ENCODE measurements at regions not wholly inside any gene's neighbourhood (a gene's known extent, or its start where the extent isn't known, plus 50 kb on each side); places are given as distances from the start of the nearest gene placed in this dataset.

DNA sequence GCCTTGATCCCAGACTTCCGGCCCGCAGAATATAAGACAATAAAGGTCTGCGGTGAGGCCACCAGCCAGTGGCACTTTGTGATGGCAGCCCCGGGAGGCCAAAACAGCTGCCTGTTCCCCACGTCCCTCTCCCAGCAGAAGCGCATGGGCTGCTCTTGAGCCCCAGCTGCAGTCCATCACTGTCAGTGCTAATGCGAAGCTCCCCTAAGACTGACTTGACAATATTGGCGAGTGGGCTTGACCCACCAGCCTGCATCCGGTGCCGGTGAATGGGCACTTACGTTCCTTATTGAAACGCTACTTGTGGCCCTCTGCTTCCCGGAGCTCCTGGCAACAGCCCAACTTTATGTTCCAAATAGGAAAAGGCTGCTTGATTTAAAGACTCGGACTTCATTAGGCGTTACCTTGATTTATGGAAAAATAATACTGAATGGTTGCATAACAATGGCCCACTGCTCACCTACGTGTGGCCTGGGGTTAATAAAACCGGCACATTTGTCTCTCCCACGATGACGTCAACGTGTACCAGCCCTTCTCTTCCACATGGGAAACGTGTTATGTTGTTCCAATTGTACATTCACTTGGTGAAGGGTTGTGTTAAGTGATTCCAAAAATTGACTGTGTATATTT is 93.4 kb upstream of the SEPTIN5 start:
- CTCF ChIA-PET = no interaction called here
- peaks cover 16% of the 10 kb centered on the region for H3K4me1 Mint-ChIP-seq
- no peak overlapping the region for H3K4me3 Mint-ChIP-seq
- POLR2A ChIA-PET = no interaction called here
- no peaks in the 10 kb centered on the region for H3K36me3 Mint-ChIP-seq (ENCODE audit: low read depth)
- no peak overlapping the region for H3K27ac Mint-ChIP-seq
- no peaks in the 10 kb centered on the region for H3K9me3 Mint-ChIP-seq
- H3K27me3 Mint-ChIP-seq = no peaks in the 10 kb centered on the region
- no peak for DNase-seq

- no peaks in the 10 kb centered on the region for H3K36me3 Mint-ChIP-seq (ENCODE audit: low read depth)
- H3K9me3 Mint-ChIP-seq = no peaks in the 10 kb centered on the region
- POLR2A ChIA-PET = no interaction called here
- H3K27ac Mint-ChIP-seq = no peak overlapping the region
- no peaks in the 10 kb centered on the region for H3K27me3 Mint-ChIP-seq
- H3K4me1 Mint-ChIP-seq = peaks cover 16% of the 10 kb centered on the region
- CTCF ChIA-PET = no interaction called here
- no peak overlapping the region for H3K4me3 Mint-ChIP-seq
- DNase-seq = no peak
Measured at GRCh38 chr22:19621373-19622060, 92.8 kb upstream of the SEPTIN5 start.

- H3K36me3 Mint-ChIP-seq (ENCODE audit: low read depth) = no peaks in the 10 kb centered on the region
- CTCF ChIA-PET = no interaction called here
- POLR2A ChIA-PET = no interaction called here
- H3K9me3 Mint-ChIP-seq = no peaks in the 10 kb centered on the region
- H3K27me3 Mint-ChIP-seq = no peaks in the 10 kb centered on the region
- H3K4me1 Mint-ChIP-seq = peaks cover 16% of the 10 kb centered on the region
- no peak overlapping the region for H3K4me3 Mint-ChIP-seq
- no peak for DNase-seq
- H3K27ac Mint-ChIP-seq = no peak overlapping the region
Measured at GRCh38 chr22:19622061-19622441, 92.3 kb upstream of the SEPTIN5 start.

DNA sequence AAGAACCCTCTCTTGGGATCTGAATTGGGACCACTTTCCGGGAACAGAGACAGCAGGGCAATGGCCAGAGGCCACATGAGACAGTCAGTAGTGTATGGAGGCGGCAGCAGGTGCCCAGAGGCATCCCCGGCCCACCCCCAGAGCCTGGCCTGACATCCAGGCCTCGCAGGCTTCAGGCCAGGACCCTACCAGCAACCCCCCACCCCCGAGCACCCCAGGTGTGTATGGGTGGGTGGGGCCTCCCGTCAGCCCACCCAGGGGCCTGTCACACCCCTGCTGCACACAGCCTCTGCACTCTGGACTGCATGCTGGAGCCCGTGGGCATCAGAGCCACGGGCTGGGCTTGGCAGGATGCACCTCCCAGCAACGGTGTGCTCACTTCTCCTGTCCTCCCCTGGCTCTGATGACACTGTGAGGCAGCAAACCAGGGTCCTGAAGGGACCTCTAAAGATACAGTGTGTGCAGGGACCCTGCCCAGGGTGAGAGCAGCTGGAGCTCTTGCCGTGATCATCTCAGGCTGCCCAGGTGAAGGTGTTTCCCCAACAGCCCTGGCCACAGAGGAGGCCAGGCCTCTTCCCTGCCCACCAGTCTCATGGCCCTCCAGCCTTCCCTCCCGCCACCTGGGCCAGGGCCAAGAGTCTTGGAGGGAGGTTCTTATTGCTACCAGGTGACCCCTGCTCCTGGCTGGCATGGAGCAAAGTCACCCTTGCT is 88.8 kb upstream of the SEPTIN5 start:
- no peaks in the 10 kb centered on the region for H3K9me3 Mint-ChIP-seq
- DNase-seq = no peak
- peaks cover 4% of the 10 kb centered on the region for H3K4me1 Mint-ChIP-seq
- H3K27me3 Mint-ChIP-seq = peaks cover 3% of the 10 kb centered on the region
- CTCF ChIA-PET = no interaction called here
- H3K27ac Mint-ChIP-seq = peak overlapping the region; percentile 20
- no peak overlapping the region for H3K4me3 Mint-ChIP-seq
- POLR2A ChIA-PET = no interaction called here
- no peaks in the 10 kb centered on the region for H3K36me3 Mint-ChIP-seq (ENCODE audit: low read depth)

DNA sequence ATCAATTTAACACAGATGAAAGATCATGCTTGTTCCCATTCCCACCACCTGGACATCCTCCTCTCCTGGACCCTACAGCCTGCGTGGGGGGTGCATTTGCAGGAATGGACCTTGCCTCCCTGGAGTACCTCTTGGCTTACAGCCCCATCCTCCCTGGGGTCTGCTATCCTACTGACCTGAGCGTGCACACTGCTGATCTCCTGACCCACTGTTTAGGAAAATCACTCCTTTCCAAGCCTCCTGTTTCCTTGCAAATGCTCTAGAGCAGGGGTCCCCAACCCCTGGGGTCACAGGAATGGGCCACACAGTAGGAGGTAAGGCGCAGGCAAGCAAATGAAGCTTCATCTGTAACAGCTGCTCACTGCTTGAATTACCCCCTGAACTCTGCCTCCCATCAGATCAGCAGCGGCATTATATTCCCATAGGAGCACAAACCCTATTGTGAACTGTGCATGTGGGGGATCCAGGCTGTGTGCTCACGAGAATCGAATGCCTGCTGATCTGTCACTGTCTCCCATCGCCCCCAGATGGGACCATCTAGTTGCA is 88.2 kb upstream of the SEPTIN5 start:
- DNase-seq = no peak
- Mint-ChIP-seq H3K4me1 (peaks cover 4% of the 10 kb centered on the region), H3K36me3 (ENCODE audit: low read depth) (no peaks in the 10 kb centered on the region), H3K4me3 (no peak overlapping the region), H3K9me3 (no peaks in the 10 kb centered on the region), H3K27ac (peak overlapping the region; percentile 20), H3K27me3 (peaks cover 3% of the 10 kb centered on the region)
- ChIA-PET POLR2A (no interaction called here), CTCF (no interaction called here)

DNA sequence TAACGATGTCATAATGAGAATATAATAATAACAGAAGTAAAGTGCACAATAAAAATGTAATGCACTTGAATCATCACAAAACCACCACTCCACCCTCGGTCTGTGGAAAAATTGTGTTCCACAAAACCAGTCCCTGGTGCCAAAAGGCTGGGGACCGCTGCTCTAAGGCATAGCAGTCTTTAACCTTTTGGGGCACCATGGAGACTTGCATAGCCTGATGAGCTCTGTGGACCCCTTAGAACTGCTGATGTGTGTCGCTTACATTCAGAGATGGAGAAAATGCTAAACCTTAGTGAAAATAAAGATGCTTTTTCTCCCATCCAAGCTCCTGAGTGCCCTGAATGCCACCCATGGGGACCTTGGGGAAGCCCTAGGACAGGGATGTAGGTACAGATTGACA is 87.6 kb upstream of the SEPTIN5 start:
- CTCF ChIA-PET = no interaction called here

GRCh38 chr22:19628038-19628776 is 86.1 kb upstream of the SEPTIN5 start:
- CTCF ChIA-PET = interaction anchor here (0.7 to 0.8 kb wide), 2 partner anchors 226 to 411 kb away, joined by 3 read pairs; no protein-coding TSS in a partner anchor
- peaks cover 6% of the 10 kb centered on the region for H3K27me3 Mint-ChIP-seq
- no peaks in the 10 kb centered on the region for H3K9me3 Mint-ChIP-seq
- no peak overlapping the region for H3K27ac Mint-ChIP-seq
- POLR2A ChIA-PET = no interaction called here
- H3K4me3 Mint-ChIP-seq = no peak overlapping the region
- no peak for DNase-seq
- peaks cover 4% of the 10 kb centered on the region for H3K4me1 Mint-ChIP-seq
- H3K36me3 Mint-ChIP-seq (ENCODE audit: low read depth) = no peaks in the 10 kb centered on the region

More for the DNA sequence above, 87.6 kb upstream of the SEPTIN5 start:
- Mint-ChIP-seq H3K27me3 (peaks cover 3% of the 10 kb centered on the region), H3K4me1 (peaks cover 4% of the 10 kb centered on the region), H3K36me3 (ENCODE audit: low read depth) (no peaks in the 10 kb centered on the region), H3K27ac (no peak overlapping the region), H3K4me3 (no peak overlapping the region), H3K9me3 (no peaks in the 10 kb centered on the region)
- DNase-seq = no peak
- POLR2A ChIA-PET = no interaction called here

DNA sequence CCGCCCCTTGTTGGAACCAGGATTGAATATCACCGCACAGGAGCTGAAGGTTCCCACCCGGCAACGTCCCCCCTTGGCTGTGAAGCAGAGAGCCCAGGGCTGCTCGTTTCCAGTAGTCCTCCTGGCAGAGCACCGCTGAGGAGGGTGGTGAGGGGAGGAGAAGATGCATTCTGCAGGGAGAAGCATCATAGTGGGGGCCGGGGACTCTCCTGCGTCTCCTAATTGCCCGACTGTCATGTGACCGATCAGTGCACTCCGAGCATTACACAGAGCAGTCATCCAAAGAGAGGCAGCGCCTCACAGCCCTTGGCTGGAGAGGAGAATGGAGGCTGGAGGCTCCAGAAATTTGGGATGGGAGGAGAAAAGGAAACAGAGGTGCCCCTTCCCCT is 85.0 kb upstream of the SEPTIN5 start:
- H3K4me1 Mint-ChIP-seq = peaks cover 4% of the 10 kb centered on the region
- ChIA-PET CTCF (interaction anchor here (0.6 to 2.3 kb wide), 17 partner anchors 15 to 485 kb away, joined by 3 to 9 read pairs (median 4); partner anchors contain the start of genes CDC45, CLDN5 and ESS2), POLR2A (no interaction called here)
- no peak overlapping the region for H3K4me3 Mint-ChIP-seq
- H3K36me3 Mint-ChIP-seq (ENCODE audit: low read depth) = no peaks in the 10 kb centered on the region
- H3K27ac Mint-ChIP-seq = no peak overlapping the region
- no peaks in the 10 kb centered on the region for H3K9me3 Mint-ChIP-seq
- DNase-seq = no peak
- H3K27me3 Mint-ChIP-seq = peaks cover 6% of the 10 kb centered on the region

DNA sequence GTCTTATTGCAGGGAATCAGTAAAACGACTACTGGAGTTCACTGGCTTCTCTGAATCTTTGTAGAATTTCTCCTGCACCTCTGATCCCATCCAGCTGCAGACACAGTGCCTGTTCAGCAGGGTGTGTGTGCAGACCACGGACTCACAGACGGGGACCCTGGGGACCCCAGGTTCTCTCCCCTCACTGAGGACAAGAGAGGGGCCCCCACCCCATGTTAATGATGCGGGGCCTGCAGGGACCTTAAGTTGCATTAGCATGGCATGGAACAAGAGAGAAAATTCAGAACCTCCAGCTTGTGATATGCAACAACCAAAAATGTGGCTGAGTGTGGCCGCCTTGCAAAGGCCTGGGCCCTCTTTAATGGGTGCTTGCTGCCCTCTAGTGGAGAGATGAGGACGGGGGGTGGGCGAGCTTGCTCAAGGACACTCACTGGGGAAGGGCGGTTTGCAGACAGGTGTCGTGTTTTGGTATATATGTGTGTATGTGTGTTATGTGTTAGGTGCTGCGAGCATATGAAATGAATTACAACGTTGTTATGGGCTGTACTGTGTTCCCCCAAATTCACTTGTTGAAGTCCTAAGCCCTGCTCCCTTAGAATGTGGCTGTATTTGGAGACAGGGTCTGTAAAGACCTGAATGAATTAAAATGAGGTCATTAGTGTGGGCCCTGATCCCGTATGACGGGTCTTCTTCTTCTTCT is 84.4 kb upstream of the SEPTIN5 start:
- CTCF ChIA-PET = interaction anchor here (0.6 to 2.3 kb wide), 21 partner anchors 9 to 489 kb away, joined by 3 to 9 read pairs (median 4); partner anchors contain the start of genes CDC45, CLDN5 and ESS2

DNA sequence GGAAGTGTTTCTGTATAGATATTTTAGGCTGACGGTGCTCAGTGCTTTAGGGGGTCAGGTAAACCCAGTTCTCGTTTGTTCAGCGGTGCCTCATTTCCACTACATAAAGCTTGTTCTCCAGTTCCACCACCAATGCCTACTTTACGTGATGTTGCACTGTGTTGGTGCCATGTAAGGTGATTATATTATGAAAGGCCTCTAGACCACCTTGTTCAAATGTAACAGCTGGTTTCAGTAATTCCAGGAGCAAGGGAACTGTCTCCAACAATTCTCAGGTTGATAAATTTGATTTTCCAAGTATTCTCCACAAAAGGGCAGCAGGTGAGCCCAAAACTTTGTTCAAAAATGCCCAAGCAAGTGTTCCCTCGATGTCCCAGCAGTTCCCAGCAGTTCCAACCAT is 83.7 kb upstream of the SEPTIN5 start:
- Mint-ChIP-seq H3K27ac (no peak overlapping the region), H3K4me3 (no peak overlapping the region), H3K9me3 (no peaks in the 10 kb centered on the region), H3K4me1 (peaks cover 4% of the 10 kb centered on the region), H3K36me3 (ENCODE audit: low read depth) (no peaks in the 10 kb centered on the region), H3K27me3 (peaks cover 9% of the 10 kb centered on the region)
- CTCF ChIA-PET = interaction anchor here (0.7 to 2.3 kb wide), 16 partner anchors 8 to 490 kb away, joined by 3 to 9 read pairs (median 4); partner anchors contain the start of genes CDC45, CLDN5 and ESS2
- no peak for DNase-seq
- POLR2A ChIA-PET = no interaction called here

More for the DNA sequence above, 84.4 kb upstream of the SEPTIN5 start:
- Mint-ChIP-seq H3K9me3 (no peaks in the 10 kb centered on the region), H3K27me3 (peaks cover 6% of the 10 kb centered on the region), H3K36me3 (ENCODE audit: low read depth) (no peaks in the 10 kb centered on the region), H3K4me1 (peaks cover 4% of the 10 kb centered on the region), H3K4me3 (no peak overlapping the region), H3K27ac (no peak overlapping the region)
- DNase-seq = peak; percentile 91
- POLR2A ChIA-PET = no interaction called here

GRCh38 chr22:19631899-19632667 is 82.2 kb upstream of the SEPTIN5 start:
- no peak overlapping the region for H3K4me3 Mint-ChIP-seq
- H3K9me3 Mint-ChIP-seq = no peaks in the 10 kb centered on the region
- no peak for DNase-seq
- POLR2A ChIA-PET = no interaction called here
- H3K36me3 Mint-ChIP-seq (ENCODE audit: low read depth) = no peaks in the 10 kb centered on the region
- no peak overlapping the region for H3K27ac Mint-ChIP-seq
- peaks cover 9% of the 10 kb centered on the region for H3K27me3 Mint-ChIP-seq
- CTCF ChIA-PET = interaction anchor here (0.8 kb wide), 1 partner anchor 153 kb away, joined by 3 read pairs; the partner anchor contains the start of genes CDC45 and UFD1
- peaks cover 4% of the 10 kb centered on the region for H3K4me1 Mint-ChIP-seq

All from activated CD4-positive, alpha-beta T cell treated with anti-CD3 and anti-CD28 coated beads, Interleukin-2, amount 10 ng/mL, durations not matched to agents 7 days and 5 days (primary cell).